HepG2 (cell line): ENCODE measurements at regions not wholly inside any gene's neighbourhood (a gene's known extent, or its start where the extent isn't known, plus 50 kb on each side); places are given as distances from the start of the nearest gene placed in this dataset.

Experiments used
- ATAC-seq: fragments of 200-7000 bp; cut with Tn5 transposase; 3 replicates; pipeline ENCODE4 v1.9.1; 2020; ENCODE audit warnings: mild to moderate bottlenecking, moderate library complexity
- BruUV-seq: library from RNA; stranded (reverse); fragments of 400-500 nt; replicated peaks from 2 replicates; lab custom pipeline; 2021; lab: Mats Ljungman, UMichigan
- CTCF ChIA-PET: fragments of 300-600 bp; formaldehyde crosslinking; extraction: SDS; loops from one replicate; lab custom pipeline; 2021; ENCODE audit warnings: low total read pairs, inconsistent platforms, low intra/inter-chr PET ratio; lab: Yijun Ruan, JAX
- POLR2A ChIA-PET: fragments of 350-600 bp; sonication (Branson Sonifier 250); formaldehyde crosslinking; loops from one replicate; lab custom pipeline; 2020; ENCODE audit warnings: antibody characterized with exemption, inconsistent platforms; lab: Yijun Ruan, JAX
- DNase-seq: peaks from one replicate; pipeline ENCODE4 v3.0.0-alpha.2; 2015; ENCODE audit warnings: low spot score
- FAIRE-seq: peaks from 3 replicates; lab custom pipeline; 2011; peaks lifted over from hg19 to GRCh38; lab: Jason Lieb, UNC
- H2AFZ ChIP-seq: one replicate; pipeline ENCODE4 v1.6.1; 2011; ENCODE audit warnings: low read length, inconsistent platforms
- H3K27ac ChIP-seq: fragments of 300-600 bp; 3 replicates; pipeline ENCODE4 v1.8.0; 2011; ENCODE audit warnings: mixed run types, mild to moderate bottlenecking, mixed read lengths, low read length, inconsistent platforms; ENCODE audit not compliant: insufficient read depth; ENCODE audit errors: extremely low read length
- H3K27me3 ChIP-seq, 2 experiments: fragments of 200-600 bp in 1 of 2; 2 replicates in 1 of 2; 3 replicates in 1 of 2; pipeline versions ENCODE4 v1.6.0 to v1.8.0; 2011; ENCODE audit warnings: low read length in 2 of 2, mild to moderate bottlenecking in 2 of 2, moderate library complexity in 2 of 2, inconsistent platforms in 1 of 2; ENCODE audit not compliant: insufficient read depth in 2 of 2, control insufficient read depth in 1 of 2
- H3K36me3 ChIP-seq, 2 experiments: fragments of 200-600 bp in 1 of 2; replicated peaks in 1 of 2; 2 replicates in 1 of 2; 3 replicates in 1 of 2; pipeline versions ENCODE4 v1.5.1 to v1.8.0; 2011; ENCODE audit warnings: low read length in 2 of 2, inconsistent platforms in 1 of 2; ENCODE audit not compliant: insufficient read depth in 2 of 2, control insufficient read depth in 1 of 2
- H3K4me1 ChIP-seq: 2 replicates; pipeline ENCODE4 v1.5.1; 2012; ENCODE audit warnings: low read length, inconsistent platforms; ENCODE audit not compliant: insufficient read depth
- H3K4me2 ChIP-seq: 2 replicates; pipeline ENCODE4 v1.6.0; 2011; ENCODE audit warnings: low read depth, low read length, inconsistent platforms
- H3K4me3 ChIP-seq, 3 experiments: fragments of 200-600 bp in 1 of 3; sonication (generic), shearing (Covaris generic) in 1 of 3; replicated peaks in 1 of 3; 2 replicates each; pipeline ENCODE4 v1.5.1; 2011 to 2016; ENCODE audit warnings: low read length in 3 of 3, inconsistent platforms in 2 of 3, low read depth in 2 of 3, mild to moderate bottlenecking in 2 of 3, control low read depth in 1 of 3, mixed read lengths in 1 of 3; ENCODE audit not compliant: insufficient read depth in 1 of 3
- H3K79me2 ChIP-seq: one replicate; pipeline ENCODE4 v1.6.1; 2011; ENCODE audit warnings: low read length, inconsistent platforms; ENCODE audit not compliant: insufficient read depth
- H3K9ac ChIP-seq: 2 replicates; pipeline ENCODE4 v1.6.0; 2011; ENCODE audit warnings: mild to moderate bottlenecking, low read depth, low read length, inconsistent platforms; ENCODE audit not compliant: insufficient read depth
- H3K9me3 ChIP-seq: 2 replicates; pipeline ENCODE4 v1.5.1; 2012; ENCODE audit warnings: mild to moderate bottlenecking, low read length
- H4K20me1 ChIP-seq: 2 replicates; pipeline ENCODE4 v1.6.0; 2011; ENCODE audit warnings: inconsistent platforms, mild to moderate bottlenecking, low read length, moderate library complexity; ENCODE audit not compliant: insufficient read depth
- BHLHE40 ChIP-seq: IDR thresholded peaks from 2 replicates; pipeline ENCODE4 v1.6.1; 2011; ENCODE audit warnings: low read length, improper control_type of control experiment
- KMT2B ChIP-seq: IDR thresholded peaks from 2 replicates; pipeline ENCODE4 v1.6.1; 2016; ENCODE audit warnings: missing genetic modification reagents, missing compliant biosample characterization
- TEAD2 ChIP-seq: sonication (generic); formaldehyde crosslinking; IDR thresholded peaks from 2 replicates; pipeline ENCODE4 v1.9.0; 2021; ENCODE audit warnings: missing genetic modification reagents
- ZNF296 ChIP-seq: sonication (generic); formaldehyde crosslinking; conservative IDR thresholded peaks from 2 replicates; pipeline ENCODE4 v1.5.0; 2020; ENCODE audit warnings: mild to moderate bottlenecking, missing genetic modification reagents
- ZNF430 ChIP-seq: sonication (generic); formaldehyde crosslinking; IDR thresholded peaks from 2 replicates; pipeline ENCODE4 v1.9.0; 2021; ENCODE audit warnings: mild to moderate bottlenecking, missing genetic modification reagents
- ZNF512B ChIP-seq: sonication (generic); formaldehyde crosslinking; IDR thresholded peaks from 2 replicates; pipeline ENCODE4 v1.5.1; 2020; ENCODE audit warnings: missing genetic modification reagents, mild to moderate bottlenecking, borderline replicate concordance
- ZNF674 ChIP-seq: sonication (generic); formaldehyde crosslinking; IDR thresholded peaks from 2 replicates; pipeline ENCODE4 v1.5.0; 2020; ENCODE audit warnings: low read depth, mild to moderate bottlenecking, missing genetic modification reagents
- ZNF713 ChIP-seq: sonication (generic); formaldehyde crosslinking; IDR thresholded peaks from 2 replicates; pipeline ENCODE4 v1.4.0; 2020; ENCODE audit warnings: mild to moderate bottlenecking, missing genetic modification reagents
- ZSCAN12 ChIP-seq: sonication (generic); formaldehyde crosslinking; IDR thresholded peaks from 2 replicates; pipeline ENCODE4 v1.9.0; 2021; ENCODE audit warnings: mild to moderate bottlenecking, missing genetic modification reagents
- WGBS: methylation state at CpG from one replicate; pipeline ENCODE4 v1.1.6; 2017; ENCODE audit warnings: low lambda C conversion rate; 5-methylcytosine and 5-hydroxymethylcytosine counted together
- in situ Hi-C: cut with HindIII; loops from 2 replicates; pipeline ENCODE4 v1.10.0; 2017; ENCODE audit warnings: low pct_unique_long_range_greater_than_20kb; ENCODE audit not compliant: extremely low pct_ligation_motif_present
- intact Hi-C: fragments of 100-400 bp; cut with micrococcal nuclease; formaldehyde crosslinking; loops from one replicate; pipeline ENCODE4 v1.10.0; 2022; ENCODE audit not compliant: unreplicated experiment

DNA sequence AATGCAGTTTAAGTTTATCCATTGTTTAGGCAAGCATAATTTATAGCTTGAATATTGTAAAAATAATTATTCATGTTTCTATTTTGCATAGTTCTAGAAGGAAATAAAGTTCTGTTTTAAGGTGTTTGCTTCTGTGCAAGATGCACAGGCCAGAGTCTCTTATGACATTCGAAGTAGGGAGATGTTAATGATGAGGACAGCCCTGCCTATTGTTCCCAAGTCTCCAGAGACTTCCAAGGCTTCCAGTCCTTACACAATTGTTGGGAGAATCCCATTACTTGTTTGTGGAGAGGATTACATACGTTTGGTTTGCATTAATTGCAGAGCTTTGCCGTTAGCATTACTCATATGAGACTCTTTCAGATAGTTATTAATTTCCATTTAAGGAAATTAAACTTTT is 96.2 kb upstream of the ANK2 start:
- POLR2A ChIA-PET = no interaction called here
- CTCF ChIA-PET = no interaction called here
- no TSS peak for BruUV-seq
- no peak overlapping the region for H3K4me3 ChIP-seq
- H3K36me3 ChIP-seq = no peaks in the 10 kb centered on the region
- DNase-seq = no peak
- TF ChIP-seq TEAD2 (no peak), BHLHE40 (no peak), KMT2B (CRISPR knock-in tag) (no peak), ZNF674 (CRISPR knock-in tag) (no peak), ZNF430 (CRISPR knock-in tag) (no peak), ZNF296 (CRISPR knock-in tag) (no peak), ZNF713 (no peak), ZSCAN12 (CRISPR knock-in tag) (no peak), ZNF512B (CRISPR knock-in tag) (no peak)
- no peaks in the 10 kb centered on the region for H4K20me1 ChIP-seq
- no peak overlapping the region for H3K4me2 ChIP-seq
- FAIRE-seq = no peak
- H3K27ac ChIP-seq = no peak overlapping the region
- H2AFZ ChIP-seq = no peak overlapping the region
- no peaks in the 10 kb centered on the region for H3K4me1 ChIP-seq
- no peaks in the 10 kb centered on the region for H3K9me3 ChIP-seq
- intact Hi-C loops (loop anchor here (5.0 kb wide), 1 partner anchor 139 kb away; no protein-coding TSS in a partner anchor), in situ Hi-C loops (no loop called here)
- no peaks in the 10 kb centered on the region for H3K27me3 ChIP-seq
- ATAC-seq = no peak
- 0% methylated on average over 3 of the region's 3 CpGs for WGBS
- no peak overlapping the region for H3K9ac ChIP-seq
- H3K79me2 ChIP-seq = no peaks in the 10 kb centered on the region
